ENCODE measurements at regions not wholly inside any gene's neighbourhood (a gene's known extent, or its start where the extent isn't known, plus 50 kb on each side); places are given as distances from the start of the nearest gene placed in this dataset.

GRCh38 chr13:80547341-80547740 lies 206.4 kb upstream of the SPRY2 start:
- no peak overlapping the region for H4K91ac ChIP-seq (ENCODE audit: insufficient read depth, low read depth, low read length)
- ATAC-seq (ENCODE audit: low read depth) (no peak), DNase-seq (no peak)
- no peak overlapping the region for H4K8ac ChIP-seq (ENCODE audit: low read depth in 2 of 2, low read length in 2 of 2)
- H3K14ac ChIP-seq (replicated peaks; ENCODE audit: low read depth, low read length) = no peak overlapping the region
- H3K27me3 ChIP-seq (ENCODE audit: control insufficient read depth, insufficient read depth, low read length) = no peaks in the 10 kb centered on the region
- BruUV-seq (replicated peaks) = no TSS peak
- H3K56ac ChIP-seq (ENCODE audit: extremely low read depth, insufficient read depth, low read length) = no peak overlapping the region
- H3K4me2 ChIP-seq (ENCODE audit: low read depth, low read length) = no peak overlapping the region
- no CpG with 5 or more reads among the region's 1 CpG for WGBS, 2 experiments (ENCODE audit: extremely low coverage in 2 of 2, insufficient read length in 1 of 2)
- H3K4ac ChIP-seq (ENCODE audit: low read depth, low read length) = no peak overlapping the region
- intact Hi-C loops (cut with micrococcal nuclease) = no loop called here
- H3K9me1 ChIP-seq (ENCODE audit: insufficient read depth, low read length) = no peaks in the 10 kb centered on the region
- H2AK9ac ChIP-seq (replicated peaks; ENCODE audit: low read depth, low read length, poor library complexity) = no peak overlapping the region
- no peaks in the 10 kb centered on the region for H4K20me1 ChIP-seq (ENCODE audit: insufficient read depth, low read length)
- H3K36me3 ChIP-seq (ENCODE audit: control insufficient read depth, insufficient read depth, low read length) = no peaks in the 10 kb centered on the region
- no peak overlapping the region for H3K9ac ChIP-seq (ENCODE audit: low read depth, low read length)
- H3K23ac ChIP-seq (ENCODE audit: low read depth, low read length) = no peak overlapping the region
- dilution Hi-C loops (cut with HindIII; ENCODE audit: low sequenced_read_pairs, unreplicated experiment) = no loop called here
- in situ Hi-C loops (cut with MboI; ENCODE audit: low sequenced_read_pairs) = no loop called here
- no peaks in the 10 kb centered on the region for H3K9me3 ChIP-seq (ENCODE audit: control insufficient read depth, insufficient read depth, low read length)
- no peak overlapping the region for H3K18ac ChIP-seq (ENCODE audit: low read depth, low read length)
- H2BK5ac ChIP-seq (ENCODE audit: low read depth, low read length, poor library complexity, severe bottlenecking) = no peak overlapping the region
- H4K5ac ChIP-seq (ENCODE audit: low read depth, low read length) = no peak overlapping the region
- H2BK120ac ChIP-seq (ENCODE audit: low read depth, low read length) = no peak overlapping the region
- H3K27ac ChIP-seq (ENCODE audit: insufficient read depth, low read length) = no peak overlapping the region
- no peak overlapping the region for H2AK5ac ChIP-seq (ENCODE audit: low read depth, low read length)
- H3K4me1 ChIP-seq (ENCODE audit: control insufficient read depth, insufficient read depth, low read length) = no peaks in the 10 kb centered on the region
- no peak overlapping the region for H2BK20ac ChIP-seq (ENCODE audit: low read depth, low read length)
- H3K79me1 ChIP-seq (ENCODE audit: low read depth in 1 of 2, low read length in 2 of 2) = no peaks in the 10 kb centered on the region
- no peak overlapping the region for H2AFZ ChIP-seq (replicated peaks; ENCODE audit: low read length, poor library complexity)
- no peak overlapping the region for H2BK15ac ChIP-seq (ENCODE audit: low read depth, low read length)
- no peak for TF ChIP-seq FOS (IDR thresholded peaks at IDR 0.05; ENCODE audit: low read depth, low read length)
- TF ChIP-seq MAFK (IDR thresholded peaks at IDR 0.05; ENCODE audit: low read depth, low read length) = no peak
- TF ChIP-seq USF2 (IDR thresholded peaks at IDR 0.05; ENCODE audit: low read depth, low read length) = no peak
- no peak for TF ChIP-seq MXI1 (IDR thresholded peaks at IDR 0.05; ENCODE audit: borderline replicate concordance, low read depth, low read length)
- no peak for TF ChIP-seq RFX5 (IDR thresholded peaks at IDR 0.05; ENCODE audit: low read depth, low read length)
- TF ChIP-seq NFE2L2 (IDR thresholded peaks at IDR 0.05; ENCODE audit: low read depth, low read length) = no peak
- no peak for TF ChIP-seq RAD21 (IDR thresholded peaks at IDR 0.05; ENCODE audit: low read length)
- TF ChIP-seq POLR2A (IDR thresholded peaks at IDR 0.05; ENCODE audit: low read depth, low read length) = no peak
- no peak for TF ChIP-seq RCOR1 (IDR thresholded peaks at IDR 0.05; ENCODE audit: insufficient replicate concordance, low read length)
- no peak for TF ChIP-seq BHLHE40 (IDR thresholded peaks at IDR 0.05; ENCODE audit: low read depth, low read length)
- TF ChIP-seq CTCF (conservative IDR thresholded peaks at IDR 0.05; ENCODE audit: low read depth, low read length) = no peak
- no peak overlapping the region for H3K4me3 ChIP-seq (ENCODE audit: insufficient read depth, low read depth, low read length)
- ChIA-PET CTCF (no interaction called here), POLR2A (ENCODE audit: unreplicated experiment) (no interaction called here)

All from IMR-90 (cell line).